ENCODE measurements at regions not wholly inside any gene's neighbourhood (a gene's known extent, or its start where the extent isn't known, plus 50 kb on each side); places are given as distances from the start of the nearest gene placed in this dataset.

GRCh38 chr5:152676196-152676595 lies 271.1 kb upstream of the NMUR2 start:
- TF ChIP-seq CTCF (IDR thresholded peaks at IDR 0.05; ENCODE audit: insufficient read depth, low read length, poor library complexity, severe bottlenecking) (no peak), EZH2phosphoT487 (conservative IDR thresholded peaks at IDR 0.05; ENCODE audit: low read length) (no peak)

Measured in SU-DHL-6 (cell line).